ENCODE measurements at regions not wholly inside any gene's neighbourhood (a gene's known extent, or its start where the extent isn't known, plus 50 kb on each side); places are given as distances from the start of the nearest gene placed in this dataset.

GRCh38 chr5:82785456-82785855, 291.7 kb downstream of the TMEM167A start:
- TF ChIP-seq CTCF (conservative IDR thresholded peaks at IDR 0.05; ENCODE audit: low read length) (no peak), EZH2phosphoT487 (IDR thresholded peaks at IDR 0.05; ENCODE audit: borderline replicate concordance, low read depth, low read length) (no peak)
